Colonic mucosa (tissue), 4 donors: ENCODE measurements at regions not wholly inside any gene's neighbourhood (a gene's known extent, or its start where the extent isn't known, plus 50 kb on each side); places are given as distances from the start of the nearest gene placed in this dataset.

Experiments used
- DNase-seq: peaks from one replicate; pipeline ENCODE4 v3.0.0-alpha.2; 2020
- H3K27ac ChIP-seq: fragments of 200-600 bp; one replicate; pipeline ENCODE4 v1.8.0; 2021
- H3K27me3 ChIP-seq: fragments of 200-600 bp; one replicate; pipeline ENCODE4 v1.8.0; 2021
- H3K36me3 ChIP-seq: fragments of 200-600 bp; one replicate; pipeline ENCODE4 v1.8.0; 2021
- H3K4me1 ChIP-seq: fragments of 200-600 bp; one replicate; pipeline ENCODE4 v1.8.0; 2021; ENCODE audit warnings: mild to moderate bottlenecking
- H3K4me3 ChIP-seq: fragments of 200-600 bp; one replicate; pipeline ENCODE4 v1.8.0; 2021
- H3K9ac ChIP-seq, 2 donors: one replicate each; pipeline ENCODE4 v1.7.0; 2013; ENCODE audit warnings: control low read depth in 2 of 2, low read depth in 2 of 2, low read length in 2 of 2
- H3K9me3 ChIP-seq: fragments of 200-600 bp; one replicate; pipeline ENCODE4 v1.8.0; 2021
- intact Hi-C: fragments of 100-400 bp; cut with DNase I; formaldehyde crosslinking; loops from one replicate; pipeline ENCODE4 v1.14.1; 2022
- TF ChIP-seq, protein P1 (sequence below): fragments of 200-600 bp; IDR thresholded peaks from one replicate; pipeline ENCODE4 v1.8.0; 2022; ENCODE audit warnings: antibody characterized with exemption, mild to moderate bottlenecking
- donor health status: healthy.
- donor health status: DM: no; HTN: no; CAD: no.
- donor health status: DM: no; HTN: no; CAD: no.

DNA sequence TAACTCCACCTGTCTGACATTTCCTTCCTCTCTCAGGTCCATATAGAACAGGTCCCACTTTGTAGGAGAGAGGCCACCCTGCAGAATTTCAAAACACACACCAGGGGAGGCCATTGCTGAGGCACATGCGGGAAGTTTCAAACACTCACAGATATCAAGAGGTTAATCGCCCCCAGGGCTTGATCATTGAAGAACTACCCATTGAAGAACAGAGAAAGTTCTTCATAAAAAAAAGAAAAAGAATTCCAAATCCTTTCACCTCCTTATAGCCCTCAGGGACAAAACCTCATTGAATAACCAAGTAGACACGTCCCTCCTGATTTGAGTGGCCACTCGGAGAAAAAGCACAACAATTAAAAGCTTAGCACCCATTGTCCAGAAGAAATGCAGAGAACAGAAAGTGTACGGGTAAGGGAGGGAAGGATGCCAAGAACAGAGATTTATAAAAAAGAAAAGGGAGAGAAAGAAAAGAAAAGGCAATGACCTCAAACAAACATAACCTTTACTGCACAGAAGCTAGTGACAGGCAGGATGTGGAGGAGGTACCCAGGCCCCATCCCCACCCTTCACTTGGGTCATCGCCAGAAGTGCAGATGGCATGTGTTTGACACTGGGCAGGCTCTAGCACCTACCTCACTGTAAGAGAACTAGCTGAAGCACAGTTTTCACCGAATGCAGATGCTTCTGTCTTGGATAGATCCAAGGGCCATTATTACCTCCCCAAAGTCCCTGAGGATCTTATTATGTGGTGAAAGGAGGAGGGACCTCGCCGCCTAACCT, 112.3 kb upstream of the HES1 start:
- H3K4me1 ChIP-seq, result no peaks in the 10 kb centered on the region
- H3K9me3 ChIP-seq, result no peaks in the 10 kb centered on the region
- no peak for DNase-seq

DNA sequence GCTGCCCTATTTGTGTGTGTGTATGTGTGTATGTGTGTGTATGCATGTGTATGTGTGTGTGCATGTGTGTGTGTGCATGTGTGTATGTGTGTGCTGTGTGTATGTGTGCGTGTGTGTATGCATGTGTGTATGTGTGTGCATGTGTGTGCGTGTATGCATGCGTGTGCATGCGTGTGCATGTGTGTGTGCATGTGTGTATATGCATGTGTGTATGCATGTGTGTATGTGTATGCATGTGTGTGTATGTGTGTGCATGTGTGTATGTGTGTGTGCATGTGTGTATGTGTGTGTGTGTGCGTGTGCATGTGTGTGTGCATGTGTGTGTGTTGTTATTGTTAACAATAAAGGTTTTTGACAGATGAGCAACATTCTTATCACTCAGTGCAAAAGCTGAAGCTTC, 110.8 kb upstream of the HES1 start:
- Histone ChIP-seq H3K36me3 (no peaks in the 10 kb centered on the region), H3K4me3 (no peak overlapping the region), H3K27ac (no peak overlapping the region), H3K27me3 (no peaks in the 10 kb centered on the region), H3K9ac (no peak overlapping the region), H3K4me1 (no peaks in the 10 kb centered on the region), H3K9me3 (no peaks in the 10 kb centered on the region)
- TF ChIP-seq, protein P1, sequence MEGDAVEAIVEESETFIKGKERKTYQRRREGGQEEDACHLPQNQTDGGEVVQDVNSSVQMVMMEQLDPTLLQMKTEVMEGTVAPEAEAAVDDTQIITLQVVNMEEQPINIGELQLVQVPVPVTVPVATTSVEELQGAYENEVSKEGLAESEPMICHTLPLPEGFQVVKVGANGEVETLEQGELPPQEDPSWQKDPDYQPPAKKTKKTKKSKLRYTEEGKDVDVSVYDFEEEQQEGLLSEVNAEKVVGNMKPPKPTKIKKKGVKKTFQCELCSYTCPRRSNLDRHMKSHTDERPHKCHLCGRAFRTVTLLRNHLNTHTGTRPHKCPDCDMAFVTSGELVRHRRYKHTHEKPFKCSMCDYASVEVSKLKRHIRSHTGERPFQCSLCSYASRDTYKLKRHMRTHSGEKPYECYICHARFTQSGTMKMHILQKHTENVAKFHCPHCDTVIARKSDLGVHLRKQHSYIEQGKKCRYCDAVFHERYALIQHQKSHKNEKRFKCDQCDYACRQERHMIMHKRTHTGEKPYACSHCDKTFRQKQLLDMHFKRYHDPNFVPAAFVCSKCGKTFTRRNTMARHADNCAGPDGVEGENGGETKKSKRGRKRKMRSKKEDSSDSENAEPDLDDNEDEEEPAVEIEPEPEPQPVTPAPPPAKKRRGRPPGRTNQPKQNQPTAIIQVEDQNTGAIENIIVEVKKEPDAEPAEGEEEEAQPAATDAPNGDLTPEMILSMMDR, result no peak
- no peak for DNase-seq
- intact Hi-C loops, result no loop called here

More for the DNA sequence above, 112.3 kb upstream of the HES1 start:
- intact Hi-C loops, result no loop called here
- TF ChIP-seq, protein P1, result no peak
- H3K4me3 ChIP-seq, result no peak overlapping the region
- H3K27ac ChIP-seq, result no peak overlapping the region
- no peaks in the 10 kb centered on the region for H3K36me3 ChIP-seq
- no peaks in the 10 kb centered on the region for H3K27me3 ChIP-seq
- H3K9ac ChIP-seq, result no peak overlapping the region

DNA sequence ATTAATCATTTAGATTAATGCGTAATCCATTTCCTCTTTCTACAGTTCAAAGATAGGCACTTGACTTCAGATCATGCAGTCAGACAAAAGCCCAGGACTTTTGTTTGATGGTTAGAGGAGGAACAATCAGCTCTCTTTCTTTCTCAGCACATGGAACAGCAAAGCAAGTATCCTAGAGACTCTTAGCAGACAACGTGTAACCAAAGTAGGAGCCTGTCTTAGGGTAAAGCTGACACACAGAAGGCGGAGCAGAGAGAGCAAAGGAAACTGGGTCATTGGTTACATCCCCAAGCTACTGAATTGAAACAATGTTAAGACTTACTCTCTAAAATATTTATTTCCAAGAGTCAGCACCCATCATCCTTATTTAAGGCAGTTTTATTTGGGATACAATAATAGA, 110.0 kb upstream of the HES1 start:
- no peaks in the 10 kb centered on the region for H3K27me3 ChIP-seq
- H3K27ac ChIP-seq, result no peak overlapping the region
- no peak for DNase-seq
- TF ChIP-seq, protein P1, result no peak
- no peaks in the 10 kb centered on the region for H3K36me3 ChIP-seq
- H3K9ac ChIP-seq, result no peak overlapping the region
- no peaks in the 10 kb centered on the region for H3K9me3 ChIP-seq
- intact Hi-C loops, result no loop called here
- H3K4me3 ChIP-seq, result no peak overlapping the region
- no peaks in the 10 kb centered on the region for H3K4me1 ChIP-seq

DNA sequence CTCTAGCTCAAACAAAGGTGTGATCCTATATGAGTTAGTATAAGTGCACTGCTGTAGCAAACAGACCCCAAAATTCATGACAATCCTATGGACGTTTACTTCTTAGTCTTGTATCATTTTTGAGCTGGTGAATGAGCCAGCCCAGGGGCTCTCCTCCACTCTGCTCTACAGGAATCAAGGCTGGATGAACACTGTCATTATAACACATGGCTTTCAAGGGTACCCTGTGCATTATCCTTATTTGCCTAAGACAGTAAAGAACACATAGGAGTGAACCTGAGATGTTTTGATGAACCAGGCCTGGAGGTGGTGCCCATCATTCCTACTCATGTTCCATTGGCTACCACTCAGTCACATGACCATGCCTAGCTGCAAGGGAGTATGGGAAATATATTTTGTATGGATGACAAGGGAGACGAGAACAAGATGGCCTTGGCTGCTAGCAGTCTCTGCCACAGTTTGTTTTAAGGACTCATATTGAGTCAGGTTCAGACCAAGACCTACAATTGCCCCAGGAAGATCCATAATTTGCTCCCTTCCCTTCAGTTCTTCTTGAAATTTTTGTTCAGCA, 107.4 kb upstream of the HES1 start:
- no peak for DNase-seq
- H3K9me3 ChIP-seq, result no peaks in the 10 kb centered on the region
- TF ChIP-seq, protein P1, result no peak
- no peak overlapping the region for H3K27ac ChIP-seq
- H3K9ac ChIP-seq, result no peak overlapping the region
- no peaks in the 10 kb centered on the region for H3K4me1 ChIP-seq
- intact Hi-C loops, result no loop called here
- H3K36me3 ChIP-seq, result no peaks in the 10 kb centered on the region
- H3K27me3 ChIP-seq, result no peaks in the 10 kb centered on the region
- no peak overlapping the region for H3K4me3 ChIP-seq

DNA sequence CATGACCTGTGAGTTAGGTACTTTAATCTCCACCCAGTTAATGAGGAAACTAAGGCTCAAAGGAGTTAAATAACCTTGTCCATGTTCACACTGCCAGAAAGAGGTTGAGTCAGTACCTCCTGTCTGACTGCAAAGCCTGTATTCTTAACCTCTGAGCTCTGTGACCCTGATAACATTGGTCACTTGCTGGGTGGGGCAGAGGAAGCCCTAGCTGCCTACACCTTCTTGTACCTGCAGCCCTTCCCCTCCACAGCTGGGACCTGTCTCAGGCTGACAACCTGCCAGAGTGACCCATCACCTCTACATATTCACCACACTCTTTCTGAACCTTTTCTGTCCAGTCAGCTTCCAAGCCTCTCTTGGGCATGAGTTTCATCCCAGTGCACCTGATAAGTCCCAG, 106.1 kb upstream of the HES1 start:
- TF ChIP-seq, protein P1, result no peak
- Histone ChIP-seq H3K27ac (no peak overlapping the region), H3K9ac (no peak overlapping the region), H3K4me3 (no peak overlapping the region), H3K9me3 (no peaks in the 10 kb centered on the region), H3K27me3 (no peaks in the 10 kb centered on the region), H3K36me3 (no peaks in the 10 kb centered on the region), H3K4me1 (peaks cover 5% of the 10 kb centered on the region)
- intact Hi-C loops, result no loop called here
- DNase-seq, result peak; percentile 59
